GM12892 (cell line): ENCODE measurements at regions not wholly inside any gene's neighbourhood (a gene's known extent, or its start where the extent isn't known, plus 50 kb on each side); places are given as distances from the start of the nearest gene placed in this dataset.

Experiments used
- DNase-seq: peaks from one replicate; pipeline ENCODE4 v3.0.0; 2011; ENCODE audit not compliant: insufficient read length
- FAIRE-seq: peaks from 2 replicates; lab custom pipeline; 2011; peaks lifted over from hg19 to GRCh38; lab: Jason Lieb, UNC
- POLR2A ChIP-seq: IDR thresholded peaks from 2 replicates; pipeline ENCODE4 v1.6.1; 2011; ENCODE audit warnings: low read depth, low read length, control low read depth
- POLR2AphosphoS5 ChIP-seq: IDR thresholded peaks from 2 replicates; pipeline ENCODE4 v1.6.1; 2011; ENCODE audit warnings: low read depth, low read length, control low read depth
- TAF1 ChIP-seq: IDR thresholded peaks from 2 replicates; pipeline ENCODE4 v1.6.1; 2011; ENCODE audit warnings: low read depth, mild to moderate bottlenecking, control low read depth, low read length, borderline replicate concordance

DNA sequence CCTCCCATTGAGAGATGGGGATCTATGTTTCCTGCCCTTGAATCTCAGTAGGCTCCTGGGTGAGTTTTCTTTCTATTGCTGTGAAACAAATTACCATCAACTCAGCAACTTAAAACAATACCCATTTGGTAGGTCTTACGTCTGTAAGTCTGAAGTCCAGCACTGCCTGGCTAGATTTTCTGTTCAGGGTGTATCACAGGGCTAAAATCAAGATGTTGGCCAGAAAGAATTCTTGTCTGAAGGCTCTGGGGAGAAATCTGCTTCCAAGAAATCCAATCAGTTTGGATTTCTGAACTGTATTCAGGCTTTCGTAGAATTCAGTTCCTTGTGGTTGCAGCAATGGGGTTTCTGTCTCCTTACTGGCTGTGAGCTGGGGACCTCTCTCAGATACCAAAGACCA, 99.6 kb upstream of the SLC24A3 start:
- TF ChIP-seq POLR2A (no peak), POLR2AphosphoS5 (no peak)
- FAIRE-seq, result no peak

DNA sequence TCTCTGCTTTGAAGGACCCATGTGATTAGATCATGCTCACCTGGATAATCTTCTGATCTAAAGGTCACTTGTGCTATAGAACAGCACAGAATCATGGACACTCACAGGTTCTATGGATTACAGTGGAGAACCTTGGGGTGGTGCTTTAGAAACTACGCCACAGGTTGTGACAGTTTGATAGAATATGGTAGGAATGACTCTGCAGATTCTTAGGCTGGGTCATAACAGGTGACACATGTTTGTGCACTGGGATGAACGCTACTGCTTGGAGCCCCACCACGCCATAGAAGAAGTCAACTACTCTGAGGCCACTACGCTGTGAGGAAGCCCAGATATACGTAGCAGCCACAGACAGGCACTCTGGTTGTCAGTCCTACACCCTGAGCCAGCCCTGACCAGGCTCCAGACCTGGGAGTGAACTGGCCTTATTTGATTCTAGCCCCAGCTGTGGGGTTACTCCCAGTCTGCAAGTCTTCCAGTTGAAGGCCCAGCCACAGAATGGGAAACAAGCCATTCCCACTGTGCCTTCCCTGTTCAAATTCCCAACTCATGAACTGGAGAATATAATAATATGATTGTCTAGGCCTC, 99.0 kb upstream of the SLC24A3 start:
- FAIRE-seq (no peak), DNase-seq (no peak)
- no peak for TF ChIP-seq TAF1
- TF ChIP-seq POLR2AphosphoS5, result no peak
- TF ChIP-seq POLR2A, result no peak

More for the DNA sequence above, 99.6 kb upstream of the SLC24A3 start:
- DNase-seq, result no peak

- FAIRE-seq (no peak), DNase-seq (no peak)
- TF ChIP-seq TAF1 (no peak), POLR2A (no peak), POLR2AphosphoS5 (no peak)
These were observed 98.0 kb upstream of the SLC24A3 start for GRCh38 chr20:19114410-19114809.

GRCh38 chr20:19115581-19115980, 96.9 kb upstream of the SLC24A3 start:
- no peak for FAIRE-seq
- DNase-seq, result no peak
- TF ChIP-seq POLR2AphosphoS5, result no peak
- TF ChIP-seq POLR2A, result no peak
- no peak for TF ChIP-seq TAF1

GRCh38 chr20:19120011-19120410, 92.4 kb upstream of the SLC24A3 start:
- TF ChIP-seq TAF1 (no peak), POLR2A (no peak), POLR2AphosphoS5 (no peak)
- DNase-seq (no peak), FAIRE-seq (no peak)

GRCh38 chr20:19120569-19120968, 91.9 kb upstream of the SLC24A3 start:
- no peak for DNase-seq
- TF ChIP-seq TAF1, result no peak
- no peak for TF ChIP-seq POLR2AphosphoS5
- TF ChIP-seq POLR2A, result no peak
- no peak for FAIRE-seq

DNA sequence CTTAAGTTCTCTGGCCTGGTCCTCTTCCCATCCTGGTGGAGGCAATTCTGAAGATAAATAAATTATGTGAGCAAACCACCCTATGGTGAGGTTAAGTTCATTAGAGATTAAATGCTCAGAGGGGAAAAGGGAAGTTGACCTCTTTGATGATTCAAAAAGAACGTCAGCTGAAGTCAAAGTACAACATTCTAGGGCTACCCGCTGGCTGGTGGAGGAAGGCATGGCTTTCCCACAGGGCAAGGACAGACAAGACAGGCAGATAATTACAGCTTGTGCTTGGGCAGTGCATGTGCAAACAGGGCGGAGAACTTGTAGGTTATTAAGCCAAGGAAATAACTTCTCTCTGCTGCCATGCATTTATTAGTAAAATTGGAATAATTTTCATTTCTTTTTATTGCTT, 91.0 kb upstream of the SLC24A3 start:
- FAIRE-seq, result no peak
- TF ChIP-seq POLR2AphosphoS5, result no peak
- TF ChIP-seq TAF1, result no peak
- no peak for TF ChIP-seq POLR2A
- no peak for DNase-seq

DNA sequence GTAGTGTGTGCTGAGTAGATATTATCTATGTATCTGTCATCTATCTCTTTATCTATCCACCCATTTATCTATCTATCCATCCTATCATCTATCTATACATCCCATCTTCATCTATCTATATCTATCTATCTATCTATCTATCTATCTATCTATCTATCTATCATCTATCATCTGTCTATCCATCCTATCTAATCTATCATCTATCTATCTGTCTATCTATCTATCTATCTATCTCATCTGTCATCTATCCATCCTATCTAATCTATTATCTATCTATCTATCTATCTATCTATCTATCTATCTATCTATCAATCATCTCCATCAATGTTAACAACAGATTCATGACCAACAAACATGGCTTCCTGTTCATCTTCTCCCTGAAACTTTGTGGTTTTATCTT, 90.5 kb upstream of the SLC24A3 start:
- DNase-seq, result no peak
- TF ChIP-seq POLR2A, result no peak
- TF ChIP-seq POLR2AphosphoS5, result no peak
- TF ChIP-seq TAF1, result no peak
- no peak for FAIRE-seq

DNA sequence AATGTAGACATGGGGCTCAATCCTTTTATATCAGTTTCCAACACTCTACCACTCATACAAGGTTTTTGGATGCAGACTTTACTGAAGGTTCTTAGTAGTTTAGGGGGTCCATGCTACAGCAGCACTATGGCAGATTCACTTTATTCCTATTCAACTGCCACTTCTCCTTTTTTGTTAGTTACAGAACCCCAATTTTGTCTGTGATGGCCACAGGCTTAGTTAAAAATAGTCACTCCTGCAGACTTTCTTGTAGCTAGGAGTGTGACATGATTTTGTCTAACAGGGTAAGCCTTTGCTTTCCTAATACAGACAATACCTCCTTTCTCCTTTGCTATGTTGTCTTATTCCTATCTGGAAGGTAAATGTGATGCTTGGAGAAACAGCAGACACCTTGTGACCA, 90.0 kb upstream of the SLC24A3 start:
- TF ChIP-seq TAF1, result no peak
- TF ChIP-seq POLR2AphosphoS5, result no peak
- TF ChIP-seq POLR2A, result no peak
- FAIRE-seq, result no peak
- no peak for DNase-seq

DNA sequence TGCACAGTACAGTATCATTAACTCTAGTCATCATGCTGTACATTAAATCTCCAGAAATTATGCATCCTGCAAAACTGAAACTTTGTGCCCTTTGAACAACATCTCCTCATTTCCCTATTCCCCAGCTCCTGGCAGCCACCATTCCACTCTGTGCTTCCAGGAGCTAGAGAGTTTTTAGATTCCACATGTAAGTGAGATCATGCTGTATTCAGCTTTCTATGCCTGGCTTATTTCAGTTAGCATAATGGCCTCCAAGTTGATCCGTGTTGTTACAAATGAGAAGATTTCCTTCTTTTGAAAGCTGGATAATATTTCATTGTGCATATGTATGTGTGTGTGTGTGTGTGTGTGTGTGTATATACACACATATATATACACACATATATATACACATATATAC, 86.9 kb upstream of the SLC24A3 start:
- DNase-seq (no peak), FAIRE-seq (no peak)
- TF ChIP-seq POLR2AphosphoS5 (no peak), TAF1 (no peak), POLR2A (no peak)

- DNase-seq (no peak), FAIRE-seq (no peak)
- TF ChIP-seq TAF1 (no peak), POLR2A (no peak), POLR2AphosphoS5 (no peak)
These were observed 83.1 kb upstream of the SLC24A3 start for GRCh38 chr20:19129306-19129705.

DNA sequence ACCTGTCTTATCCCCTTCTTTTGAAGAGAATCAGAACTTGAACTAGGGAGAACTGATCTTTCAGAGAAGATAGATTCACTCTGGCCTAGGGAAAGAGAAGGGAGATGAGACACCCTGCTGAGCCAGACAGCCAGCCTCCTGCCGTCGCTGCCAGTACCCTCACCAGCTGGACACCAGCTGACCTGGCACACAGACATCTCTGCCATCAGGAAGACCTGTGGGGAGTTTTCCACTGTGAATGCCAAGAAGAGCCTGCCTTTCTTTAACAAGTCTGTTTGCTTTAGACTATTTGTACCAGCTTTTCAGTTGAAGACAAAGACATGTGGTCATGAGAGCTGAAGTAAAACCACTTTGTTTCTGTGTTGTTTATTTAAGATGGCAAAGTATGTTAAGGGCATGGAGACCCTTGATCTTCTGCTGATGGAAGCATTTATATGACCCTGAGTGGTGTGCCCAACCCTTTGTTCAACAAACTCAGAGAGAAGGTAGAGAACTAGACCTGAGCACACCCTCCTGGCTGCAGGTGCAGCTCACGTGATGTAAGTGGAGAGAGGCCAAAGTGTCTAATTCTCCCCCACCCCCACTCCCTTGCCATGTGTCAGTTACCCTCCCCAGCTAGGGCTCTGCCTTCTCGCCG, 82.3 kb upstream of the SLC24A3 start:
- no peak for FAIRE-seq
- no peak for DNase-seq
- no peak for TF ChIP-seq TAF1
- no peak for TF ChIP-seq POLR2A
- no peak for TF ChIP-seq POLR2AphosphoS5

- FAIRE-seq (no peak), DNase-seq (no peak)
- TF ChIP-seq POLR2AphosphoS5, result no peak
- no peak for TF ChIP-seq POLR2A
- TF ChIP-seq TAF1, result no peak
These were observed 81.8 kb upstream of the SLC24A3 start for GRCh38 chr20:19130613-19130984.
